Glutamatergic neuron (in vitro differentiated cells): ENCODE measurements at regions not wholly inside any gene's neighbourhood (a gene's known extent, or its start where the extent isn't known, plus 50 kb on each side); places are given as distances from the start of the nearest gene placed in this dataset.

Experiments
- DNase-seq: peaks from one replicate; pipeline ENCODE4 v3.0.0; 2022
- H3K27ac Mint-ChIP-seq: one replicate; pipeline ENCODE4 v1.8.0; 2020; ENCODE audit warnings: mild to moderate bottlenecking, mixed read lengths, inconsistent platforms; ENCODE audit not compliant: unreplicated experiment
- H3K27me3 Mint-ChIP-seq: one replicate; pipeline ENCODE4 v1.8.0; 2020; ENCODE audit warnings: mild to moderate bottlenecking, moderate library complexity, mixed read lengths, inconsistent platforms; ENCODE audit not compliant: unreplicated experiment
- H3K36me3 Mint-ChIP-seq: one replicate; pipeline ENCODE4 v1.8.0; 2020; ENCODE audit warnings: mild to moderate bottlenecking, mixed read lengths, inconsistent platforms; ENCODE audit not compliant: unreplicated experiment
- H3K4me1 Mint-ChIP-seq: one replicate; pipeline ENCODE4 v1.8.0; 2020; ENCODE audit warnings: mild to moderate bottlenecking, low read depth, mixed read lengths, inconsistent platforms; ENCODE audit not compliant: unreplicated experiment
- H3K4me3 Mint-ChIP-seq: one replicate; pipeline ENCODE4 v1.8.0; 2020; ENCODE audit warnings: mild to moderate bottlenecking, mixed read lengths, inconsistent platforms; ENCODE audit not compliant: unreplicated experiment
- H3K9me3 Mint-ChIP-seq: one replicate; pipeline ENCODE4 v1.8.0; 2020; ENCODE audit warnings: mild to moderate bottlenecking, moderate library complexity, mixed read lengths, inconsistent platforms; ENCODE audit not compliant: unreplicated experiment
- CTCF ChIP-seq: fragments of 200-600 bp; sonication (generic); IDR thresholded peaks from one replicate; pipeline ENCODE4 v1.5.0; 2021; ENCODE audit not compliant: partially characterized antibody, unreplicated experiment

DNA sequence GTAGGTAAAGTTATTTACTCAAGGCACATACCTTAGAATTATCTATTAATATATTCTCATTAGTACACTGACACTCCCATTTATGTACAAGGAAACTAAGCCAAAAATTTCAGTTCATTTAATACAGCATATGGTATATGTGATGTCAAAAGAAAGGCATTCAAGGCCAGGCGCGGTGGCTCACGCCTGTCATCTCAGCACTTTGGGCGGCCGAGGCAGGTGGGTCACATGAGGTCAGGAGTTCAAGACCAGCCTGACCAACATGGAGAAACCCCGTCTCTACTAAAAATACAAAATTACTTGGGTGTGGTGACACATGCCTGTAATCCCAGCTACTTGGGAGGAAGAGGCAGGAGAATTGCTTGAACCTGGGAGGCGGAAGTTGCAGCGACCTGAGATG, 435.2 kb downstream of the GBE1 start:
- no peak for TF ChIP-seq CTCF
- DNase-seq = no peak
- H3K9me3 Mint-ChIP-seq = no peaks in the 10 kb centered on the region
- no peak overlapping the region for H3K4me3 Mint-ChIP-seq
- no peaks in the 10 kb centered on the region for H3K27me3 Mint-ChIP-seq
- H3K4me1 Mint-ChIP-seq = no peaks in the 10 kb centered on the region
- no peak overlapping the region for H3K27ac Mint-ChIP-seq
- no peaks in the 10 kb centered on the region for H3K36me3 Mint-ChIP-seq

DNA sequence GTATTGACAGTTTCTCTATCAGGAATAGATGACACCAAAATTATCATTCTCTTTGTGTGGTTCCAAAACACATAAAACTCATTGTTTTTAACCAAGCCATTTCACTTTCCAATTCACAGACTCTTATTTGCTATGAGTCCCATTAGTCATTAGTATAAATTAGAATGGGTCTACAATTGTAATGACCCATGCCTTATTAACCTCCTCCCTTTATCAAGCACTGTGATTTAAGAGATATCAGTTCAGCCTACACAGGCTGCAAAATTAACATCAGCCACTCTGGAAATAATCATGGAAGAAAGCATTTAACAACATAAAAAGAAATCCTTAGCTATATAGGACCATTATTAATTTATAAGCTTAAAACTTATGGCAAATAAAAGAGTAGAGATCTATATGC, 440.6 kb downstream of the GBE1 start:
- Mint-ChIP-seq H3K27me3 (no peaks in the 10 kb centered on the region), H3K4me1 (no peaks in the 10 kb centered on the region), H3K27ac (peak overlapping the region; percentile 56), H3K36me3 (no peaks in the 10 kb centered on the region), H3K4me3 (no peak overlapping the region), H3K9me3 (no peaks in the 10 kb centered on the region)
- no peak for DNase-seq
- no peak for TF ChIP-seq CTCF

- no peak for TF ChIP-seq CTCF
- Mint-ChIP-seq H3K4me3 (no peak overlapping the region), H3K27ac (no peak overlapping the region), H3K36me3 (no peaks in the 10 kb centered on the region), H3K27me3 (no peaks in the 10 kb centered on the region), H3K4me1 (no peaks in the 10 kb centered on the region), H3K9me3 (no peaks in the 10 kb centered on the region)
- no peak for DNase-seq
Measured at GRCh38 chr3:81315030-81315429, 446.4 kb downstream of the GBE1 start.

GRCh38 chr3:81311321-81311720, 450.1 kb downstream of the GBE1 start:
- Mint-ChIP-seq H3K4me3 (no peak overlapping the region), H3K27me3 (no peaks in the 10 kb centered on the region)
- no peak for DNase-seq

GRCh38 chr3:81308306-81308705, 453.1 kb downstream of the GBE1 start:
- H3K4me3 Mint-ChIP-seq = no peak overlapping the region
- H3K36me3 Mint-ChIP-seq = no peaks in the 10 kb centered on the region
- H3K4me1 Mint-ChIP-seq = no peaks in the 10 kb centered on the region
- H3K9me3 Mint-ChIP-seq = no peaks in the 10 kb centered on the region
- no peak for DNase-seq
- no peaks in the 10 kb centered on the region for H3K27me3 Mint-ChIP-seq
- H3K27ac Mint-ChIP-seq = no peak overlapping the region
- TF ChIP-seq CTCF = no peak

More at GRCh38 chr3:81311321-81311720, 450.1 kb downstream of the GBE1 start:
- H3K4me1 Mint-ChIP-seq = no peaks in the 10 kb centered on the region
- no peaks in the 10 kb centered on the region for H3K9me3 Mint-ChIP-seq
- H3K36me3 Mint-ChIP-seq = no peaks in the 10 kb centered on the region
- TF ChIP-seq CTCF = no peak
- no peak overlapping the region for H3K27ac Mint-ChIP-seq
